NCI-H128 (cell line): ENCODE measurements at regions not wholly inside any gene's neighbourhood (a gene's known extent, or its start where the extent isn't known, plus 50 kb on each side); places are given as distances from the start of the nearest gene placed in this dataset.
"Not testable (repeated sequence)": the region's sequence is repeated elsewhere in the genome, so short reads cannot be mapped to it uniquely, and the experiment has no call there.

Source experiments
- DNase-seq: peaks from one replicate; lab custom pipeline; 2025; ENCODE audit not compliant: unreplicated experiment; lab: John Stamatoyannopoulos, UW

GRCh38 chr12:91289906-91290305 is 107.3 kb upstream of the DCN start:
- DNase-seq = no peak

DNA sequence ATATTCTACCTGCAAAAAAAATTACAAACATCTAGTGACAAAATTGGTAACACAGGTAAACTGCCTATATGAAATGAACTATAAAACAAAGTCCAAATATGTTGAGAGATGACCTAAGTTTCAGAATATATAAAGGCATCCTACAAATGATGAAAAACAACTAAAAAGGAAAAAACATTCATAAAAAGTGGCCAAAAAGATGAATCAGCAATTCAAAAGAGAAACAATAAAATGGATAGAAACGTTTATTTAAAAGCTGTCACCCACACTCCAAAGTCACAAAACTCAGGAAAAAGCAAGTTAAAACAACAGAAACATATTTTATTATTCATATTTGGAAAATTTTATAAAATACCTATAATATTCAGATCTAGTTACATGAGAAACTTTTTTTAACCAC is 106.5 kb upstream of the DCN start:
- DNase-seq = no peak

DNA sequence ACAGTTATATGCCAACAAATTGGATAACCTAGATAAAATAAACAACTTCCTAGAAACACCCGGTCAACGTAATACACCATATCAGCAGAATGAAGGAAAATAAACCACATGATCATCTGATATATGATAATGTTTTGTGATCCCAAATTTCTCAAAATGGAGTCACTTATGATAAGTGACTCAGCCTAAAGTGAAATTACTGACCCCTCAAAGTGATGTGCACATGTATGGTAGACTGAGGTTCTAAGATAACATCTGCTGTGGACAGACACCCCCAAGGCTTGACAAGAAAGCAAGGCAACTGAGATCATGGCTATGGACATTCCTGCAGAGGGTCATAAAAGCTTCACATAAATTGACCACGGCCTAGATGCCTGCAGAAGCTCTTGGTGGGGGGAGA is 105.1 kb upstream of the DCN start:
- DNase-seq = no peak

DNA sequence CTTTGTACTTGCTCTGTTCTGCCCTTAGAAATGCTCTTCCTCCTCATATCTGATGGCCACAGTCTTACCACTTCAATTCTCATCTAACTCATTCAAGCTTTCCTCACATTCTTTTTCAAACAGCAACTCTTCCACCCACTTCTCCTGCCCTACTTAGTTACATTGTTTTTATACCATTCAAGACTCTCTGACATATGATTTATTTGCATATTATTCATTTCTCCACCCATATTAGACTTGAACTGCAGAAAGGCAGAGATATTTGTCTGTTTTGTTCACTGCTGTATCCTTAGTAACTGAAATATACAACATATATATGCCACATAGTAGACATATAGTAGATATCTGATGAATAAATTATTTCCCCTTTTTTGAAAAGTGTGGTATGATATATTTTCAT is 95.5 kb upstream of the DCN start:
- no peak for DNase-seq

DNA sequence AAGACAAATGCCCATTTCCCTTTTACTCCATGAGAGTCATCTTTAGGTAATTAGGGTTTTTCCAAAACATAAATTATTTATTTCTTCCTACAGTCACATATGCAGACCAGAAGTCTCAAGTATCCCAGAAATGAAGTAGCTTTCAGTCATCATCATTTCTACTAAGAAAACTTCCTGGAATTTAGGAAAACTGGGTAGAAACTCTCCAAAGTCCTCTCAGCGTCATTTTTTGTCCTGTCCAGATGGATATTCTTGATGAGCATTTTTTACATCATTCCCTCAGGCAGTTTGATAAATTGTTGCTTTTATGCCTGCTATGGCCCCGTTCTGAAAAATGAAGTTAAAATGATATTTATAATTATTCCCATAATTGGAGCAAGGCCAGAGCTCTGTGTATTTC is 93.9 kb upstream of the DCN start:
- no peak for DNase-seq

DNA sequence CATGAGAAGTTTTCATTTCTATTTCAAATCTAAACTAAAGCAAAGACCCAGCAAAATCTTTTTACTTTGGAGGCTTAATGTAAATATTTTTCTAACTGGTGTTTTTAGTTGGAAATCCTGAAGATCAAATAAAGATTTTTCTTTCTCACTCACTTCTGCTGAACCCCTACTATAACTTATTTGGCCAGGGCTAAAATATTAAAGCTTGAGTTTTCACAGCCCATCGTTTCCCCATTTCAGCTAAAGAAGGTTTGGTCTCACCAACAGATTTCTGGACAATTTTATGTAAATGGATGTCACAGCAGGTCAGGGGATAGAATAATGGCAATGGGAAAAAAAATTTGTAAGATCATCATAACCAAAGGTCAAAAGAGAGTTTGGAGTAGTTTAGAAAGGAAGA is 92.7 kb upstream of the DCN start:
- no peak for DNase-seq

DNA sequence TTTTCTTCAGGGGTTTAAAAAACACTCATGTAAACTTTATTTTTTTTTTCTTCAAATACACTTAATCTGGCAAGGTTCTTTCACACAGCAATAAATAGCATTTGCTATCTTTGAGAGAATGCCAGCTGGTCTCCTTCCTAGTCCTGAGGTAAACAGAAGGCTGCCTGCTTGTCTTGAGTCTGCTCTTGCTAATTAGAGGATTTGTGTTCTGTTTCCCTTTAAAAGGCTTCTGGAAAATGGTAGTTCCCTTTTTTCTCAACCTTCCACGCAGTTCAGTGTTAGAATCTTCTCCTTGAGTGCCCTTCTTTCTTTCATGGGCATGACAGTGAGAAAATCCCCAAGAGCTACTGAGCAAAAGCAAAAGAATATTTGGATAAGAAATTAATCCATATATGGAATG is 92.3 kb upstream of the DCN start:
- no peak for DNase-seq

- DNase-seq = no peak
Measured at GRCh38 chr12:91273560-91273959, 90.9 kb upstream of the DCN start.

GRCh38 chr12:91272461-91273063 is 89.9 kb upstream of the DCN start:
- DNase-seq = no peak

DNA sequence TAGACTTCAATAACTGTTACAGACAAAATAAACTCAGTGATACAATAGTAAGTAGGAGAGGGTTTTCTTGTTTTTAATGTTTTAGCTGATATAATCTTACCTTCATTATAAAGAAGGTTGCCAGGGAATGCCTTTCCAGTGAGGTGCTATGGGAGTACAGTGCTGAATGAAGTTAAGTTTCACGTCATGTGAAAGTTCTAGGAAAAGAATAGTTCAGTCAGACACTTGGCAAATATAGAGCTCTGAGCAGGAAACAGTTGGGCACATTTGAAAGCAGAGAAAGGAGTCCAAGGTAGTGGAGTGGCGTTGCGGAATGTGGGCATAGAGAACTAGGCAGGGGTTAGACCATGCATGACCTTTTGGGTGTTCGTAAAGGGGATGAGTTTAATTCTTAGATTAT is 88.6 kb upstream of the DCN start:
- DNase-seq = no peak

GRCh38 chr12:91267039-91267438 is 84.4 kb upstream of the DCN start:
- DNase-seq = no peak

DNA sequence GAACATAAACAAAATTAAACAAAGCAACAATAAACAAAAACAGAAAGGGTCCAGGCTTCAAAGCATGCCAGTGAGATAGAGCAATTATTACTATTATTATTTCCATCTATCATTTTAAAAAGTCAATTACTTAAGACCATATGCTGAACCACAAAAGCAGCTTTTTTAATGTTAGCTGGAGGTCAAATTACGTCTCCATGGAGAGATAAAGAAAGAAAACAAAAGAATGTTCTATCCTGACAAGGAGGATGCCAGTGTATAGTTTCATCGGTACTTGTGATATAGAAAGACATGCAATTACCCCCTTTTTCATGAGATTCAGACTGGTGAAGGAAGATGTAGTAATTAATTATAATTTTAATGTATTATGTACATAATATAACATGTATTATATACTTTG is 81.6 kb upstream of the DCN start:
- DNase-seq = no peak

DNA sequence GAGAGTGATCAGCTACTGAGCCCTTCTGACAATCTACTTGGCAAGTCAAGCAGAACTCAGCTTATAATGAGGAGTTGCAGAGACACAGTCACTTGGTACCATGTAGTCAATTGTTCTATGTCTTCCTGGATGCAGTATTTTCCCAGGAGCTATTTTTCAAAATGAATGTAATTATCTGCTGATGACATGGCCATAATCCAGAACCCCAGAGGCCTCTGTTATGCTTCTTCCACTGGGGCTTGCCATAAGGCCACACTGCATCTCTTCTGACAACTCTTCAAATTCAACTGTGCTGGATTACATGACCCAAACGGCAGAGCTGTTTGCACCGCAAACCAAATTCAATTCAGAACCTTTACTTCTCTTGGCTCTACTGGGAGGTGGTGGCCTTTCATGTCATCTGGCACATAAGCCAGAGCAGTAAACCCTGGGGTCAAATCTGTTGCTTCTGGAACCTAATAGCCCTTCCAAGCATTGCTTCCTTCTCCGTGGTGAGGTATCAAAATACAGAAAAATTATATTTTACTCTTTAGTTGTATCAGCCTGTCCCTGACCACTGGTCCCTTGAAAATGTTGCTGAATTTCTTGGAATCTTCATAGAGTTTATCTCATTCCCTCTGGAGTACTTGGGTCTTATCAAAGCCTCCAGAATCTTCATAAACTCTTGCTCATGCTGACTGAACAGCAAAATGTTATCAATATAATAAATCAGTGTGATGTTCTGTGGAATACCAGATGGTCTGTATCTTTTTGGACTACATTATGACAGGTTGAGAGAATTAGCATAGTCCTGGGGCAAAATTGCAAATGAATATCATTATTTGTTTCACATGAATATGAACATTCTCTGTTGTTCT is 79.4 kb upstream of the DCN start:
- DNase-seq = no peak

DNA sequence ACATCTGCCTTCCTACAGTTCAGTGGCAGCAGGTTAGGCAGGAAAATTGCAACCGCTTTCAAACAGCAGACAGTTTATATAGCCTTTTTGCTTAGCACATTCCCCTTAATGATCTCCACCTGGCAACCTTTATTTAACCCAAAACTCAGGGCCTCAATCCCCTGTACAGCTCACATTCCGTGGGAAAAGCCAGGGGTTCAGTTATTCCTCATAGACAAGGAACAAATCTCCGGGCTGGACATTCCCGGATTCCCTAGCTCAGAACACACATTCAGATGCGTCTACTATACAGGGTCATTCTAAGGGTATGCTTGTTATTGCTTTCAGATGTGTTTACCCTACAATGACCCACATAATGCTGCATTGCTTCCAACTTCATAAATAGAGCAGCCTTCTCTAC is 73.8 kb upstream of the DCN start:
- no peak for DNase-seq

DNA sequence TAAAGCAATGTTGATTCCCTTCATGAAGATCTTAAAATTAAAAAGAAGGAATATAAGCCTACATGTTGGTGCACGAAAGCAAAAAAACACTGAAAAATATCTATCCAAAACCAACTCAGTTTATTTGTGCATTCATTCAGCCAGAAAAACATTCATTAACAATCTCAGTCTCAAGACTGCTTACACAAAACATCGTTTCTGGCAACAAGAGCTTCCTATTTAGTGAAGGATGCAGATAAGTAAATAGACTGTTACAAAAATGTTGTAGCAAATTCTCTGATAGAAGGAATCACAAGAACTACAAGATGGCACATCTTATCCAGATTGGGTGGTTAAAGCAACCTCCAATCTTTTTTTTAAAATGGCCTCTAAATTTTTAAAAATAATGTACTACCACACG is 69.7 kb upstream of the DCN start:
- DNase-seq = no peak

DNA sequence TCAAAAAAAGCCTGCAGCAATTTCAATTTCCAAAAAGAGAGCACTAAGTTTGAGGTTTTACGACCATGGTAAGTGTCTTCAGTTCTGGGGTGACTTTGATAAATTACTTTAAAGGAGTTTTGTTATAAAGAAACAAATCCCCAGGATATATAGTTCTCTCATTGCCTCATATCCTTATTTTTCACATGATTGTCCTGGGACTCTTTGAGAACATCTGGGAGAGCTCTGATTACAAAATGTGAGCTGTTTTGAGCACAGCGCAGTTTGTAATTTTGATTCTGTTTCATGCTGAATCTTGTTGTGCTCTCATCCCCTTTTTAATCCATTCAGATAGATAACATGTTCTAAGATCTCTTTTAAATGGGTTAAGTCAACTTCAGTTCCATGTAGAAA is 67.7 kb upstream of the DCN start:
- DNase-seq = no peak

- DNase-seq = no peak
Measured at GRCh38 chr12:91249518-91250272, 67.1 kb upstream of the DCN start.

DNA sequence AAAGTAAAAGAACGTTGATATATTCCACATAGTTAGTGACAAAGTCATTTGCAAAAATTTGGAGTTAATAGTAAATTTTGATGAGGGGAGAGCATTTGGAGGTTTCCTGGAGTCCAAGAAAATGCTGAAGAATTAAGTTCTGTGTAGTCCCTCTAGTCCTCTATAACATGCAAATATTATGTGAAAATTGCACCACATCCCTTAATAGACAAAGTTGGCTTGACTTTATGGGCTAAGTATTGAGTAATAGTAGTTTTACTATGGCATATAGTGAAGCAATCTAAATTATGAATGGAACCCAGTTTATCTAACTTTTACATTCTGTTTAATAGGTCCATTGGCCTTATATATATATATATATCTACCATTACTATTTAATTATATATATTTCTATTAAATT is 66.4 kb upstream of the DCN start:
- DNase-seq = no peak

GRCh38 chr12:91243177-91243576 is 60.6 kb upstream of the DCN start:
- not testable (repeated sequence) for DNase-seq

GRCh38 chr12:91241756-91242155 is 59.1 kb upstream of the DCN start:
- no peak for DNase-seq

DNA sequence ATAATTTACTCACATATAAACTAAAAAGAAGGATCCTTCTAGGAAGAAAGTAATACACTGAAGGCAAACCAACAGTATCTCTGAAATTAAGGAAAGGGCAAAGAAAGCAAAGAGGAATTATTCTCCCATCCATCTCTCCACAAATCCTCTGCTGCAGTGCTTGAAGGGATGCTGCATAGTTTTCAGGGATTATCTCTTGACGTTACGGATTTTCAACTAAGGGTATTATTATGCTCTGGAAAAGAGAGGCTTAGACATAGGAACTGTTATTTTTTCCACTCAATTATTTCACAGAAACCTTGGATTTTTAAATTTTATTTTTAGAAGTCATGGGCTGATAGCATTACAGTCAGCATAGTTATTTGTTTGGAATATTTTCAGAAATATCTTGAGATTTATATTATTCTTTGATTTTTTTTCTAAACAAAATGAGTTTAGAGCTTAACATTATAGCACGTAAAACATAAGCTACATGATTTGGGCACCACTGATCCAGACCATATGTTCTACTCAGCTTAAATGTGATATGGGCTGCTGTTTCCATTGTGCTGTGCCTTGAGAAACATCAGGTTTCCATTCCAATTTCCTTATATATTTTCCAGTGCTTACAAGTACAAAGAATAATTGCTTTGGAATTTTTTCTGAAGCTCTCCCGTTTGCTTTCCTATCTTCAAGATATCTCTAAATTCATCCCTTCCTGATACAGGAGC is 57.9 kb upstream of the DCN start:
- no peak for DNase-seq

- no peak for DNase-seq
Measured at GRCh38 chr12:91239481-91239880, 56.9 kb upstream of the DCN start.
